ENCODE measurements at regions not wholly inside any gene's neighbourhood (a gene's known extent, or its start where the extent isn't known, plus 50 kb on each side); places are given as distances from the start of the nearest gene placed in this dataset.

GRCh38 chr18:42620657-42621056 lies 494.8 kb downstream of the RIT2 start:
- FAIRE-seq: no peak
- Histone ChIP-seq H3K4me3 (no peak overlapping the region), H3K27ac (no peak overlapping the region), H3K4me2 (no peak overlapping the region), H3K9me3 (no peaks in the 10 kb centered on the region), H3K4me1 (no peaks in the 10 kb centered on the region)
- TF ChIP-seq CBX8 (IDR thresholded peaks at IDR 0.05) (no peak), MAX (IDR thresholded peaks at IDR 0.05) (no peak), ZFP36 (IDR thresholded peaks at IDR 0.05; ENCODE audit: borderline replicate concordance, partially characterized antibody) (no peak), SMC3 (IDR thresholded peaks at IDR 0.05) (no peak), CHD2 (IDR thresholded peaks at IDR 0.05; ENCODE audit: low read length, partially characterized antibody) (no peak), CEBPB (IDR thresholded peaks at IDR 0.05) (no peak), CTCF (IDR thresholded peaks at IDR 0.05) (no peak), FOSL2 (IDR thresholded peaks at IDR 0.05) (no peak), FOSL2 (CRISPR knock-in tag; IDR thresholded peaks at IDR 0.05) (no peak), REST (IDR thresholded peaks at IDR 0.05) (no peak), FOXS1 (CRISPR knock-in tag; IDR thresholded peaks at IDR 0.05) (no peak), RFX5 (IDR thresholded peaks at IDR 0.05) (no peak), FOSB (CRISPR knock-in tag; IDR thresholded peaks at IDR 0.05) (no peak), HMGXB4 (CRISPR knock-in tag; IDR thresholded peaks at IDR 0.05; ENCODE audit: borderline replicate concordance) (no peak), EHF (CRISPR knock-in tag; IDR thresholded peaks at IDR 0.05) (no peak), SREBF2 (IDR thresholded peaks at IDR 0.05) (no peak), HOXB13 (CRISPR knock-in tag; IDR thresholded peaks at IDR 0.05; ENCODE audit: low read depth) (no peak), ELK1 (IDR thresholded peaks at IDR 0.05; ENCODE audit: low read depth, low read length) (no peak)
- ChIA-PET CTCF (no interaction called here), POLR2A (no interaction called here)
- DNase-seq (ENCODE audit: low read depth in 1 of 2, low spot score in 1 of 2): no peak
- WGBS (ENCODE audit: missing lambda C conversion rate): 2% methylated on average over 2 of the region's 2 CpGs
- ATAC-seq: no peak

GRCh38 chr18:42623935-42624334 lies 491.6 kb downstream of the RIT2 start:
- ATAC-seq: no peak
- no peak for TF ChIP-seq FOSL2 (IDR thresholded peaks at IDR 0.05)
- TF ChIP-seq FOSL2 (CRISPR knock-in tag; IDR thresholded peaks at IDR 0.05): no peak
- TF ChIP-seq EHF (CRISPR knock-in tag; IDR thresholded peaks at IDR 0.05): no peak
- TF ChIP-seq CHD4 (IDR thresholded peaks at IDR 0.05; ENCODE audit: borderline replicate concordance): no peak
- TF ChIP-seq NR3C1 (IDR thresholded peaks at IDR 0.05): no peak
- no peak for TF ChIP-seq RNF2 (IDR thresholded peaks at IDR 0.05; ENCODE audit: borderline replicate concordance, low read depth)
- TF ChIP-seq JUNB (IDR thresholded peaks at IDR 0.05): no peak
- TF ChIP-seq CBX2 (IDR thresholded peaks at IDR 0.05; ENCODE audit: borderline replicate concordance, low read depth): no peak
- TF ChIP-seq HOXB5 (CRISPR knock-in tag; IDR thresholded peaks at IDR 0.05): no peak
- TF ChIP-seq SREBF2 (IDR thresholded peaks at IDR 0.05): no peak
- no peak for TF ChIP-seq ZSCAN20 (CRISPR knock-in tag; IDR thresholded peaks at IDR 0.05)
- no peak for TF ChIP-seq GATA3 (IDR thresholded peaks at IDR 0.05; ENCODE audit: borderline replicate concordance)
- no peak for TF ChIP-seq ZC3H11A (IDR thresholded peaks at IDR 0.05)
- no peak for TF ChIP-seq BCL3 (IDR thresholded peaks at IDR 0.05)
- TF ChIP-seq HES2 (IDR thresholded peaks at IDR 0.05): no peak
- no peak for TF ChIP-seq NFE2L2 (conservative IDR thresholded peaks at IDR 0.05; ENCODE audit: low read length)
- TF ChIP-seq KDM1A (IDR thresholded peaks at IDR 0.05; ENCODE audit: low read depth): no peak
- no peak for TF ChIP-seq ZFP36 (IDR thresholded peaks at IDR 0.05; ENCODE audit: borderline replicate concordance, partially characterized antibody)
- TF ChIP-seq SMC3 (IDR thresholded peaks at IDR 0.05): no peak
- no peaks in the 10 kb centered on the region for H3K9me3 ChIP-seq
- ChIA-PET POLR2A (no interaction called here), CTCF (no interaction called here)
- 16% methylated on average over 4 of the region's 4 CpGs for WGBS (ENCODE audit: missing lambda C conversion rate)
- FAIRE-seq: no peak
- H3K4me1 ChIP-seq: no peaks in the 10 kb centered on the region
- no peak for DNase-seq (ENCODE audit: low read depth in 1 of 2, low spot score in 1 of 2)
- H3K27ac ChIP-seq: no peak overlapping the region
- H3K4me3 ChIP-seq: no peak overlapping the region
- no peak overlapping the region for H3K4me2 ChIP-seq
